ENCODE measurements at regions not wholly inside any gene's neighbourhood (a gene's known extent, or its start where the extent isn't known, plus 50 kb on each side); places are given as distances from the start of the nearest gene placed in this dataset.

DNA sequence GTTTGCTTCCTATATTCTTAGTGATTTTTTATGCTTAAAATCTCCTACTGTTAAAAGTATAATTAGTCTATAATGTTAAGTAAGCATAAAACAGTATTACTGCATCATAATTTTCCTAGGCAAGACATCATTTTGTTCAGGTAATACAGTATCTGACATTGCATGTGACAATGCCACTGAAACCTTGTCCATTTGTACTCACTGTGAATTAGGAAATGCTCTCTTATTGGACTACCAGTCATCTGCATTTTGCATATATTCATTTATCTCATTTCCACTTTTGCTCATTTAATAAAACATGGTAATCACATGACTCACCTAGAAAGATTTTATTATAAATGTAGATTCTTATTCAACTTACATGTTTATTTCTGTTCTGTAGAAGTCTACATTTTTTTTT is 379.1 kb downstream of the ETV1 start:
- TF ChIP-seq, protein P1, sequence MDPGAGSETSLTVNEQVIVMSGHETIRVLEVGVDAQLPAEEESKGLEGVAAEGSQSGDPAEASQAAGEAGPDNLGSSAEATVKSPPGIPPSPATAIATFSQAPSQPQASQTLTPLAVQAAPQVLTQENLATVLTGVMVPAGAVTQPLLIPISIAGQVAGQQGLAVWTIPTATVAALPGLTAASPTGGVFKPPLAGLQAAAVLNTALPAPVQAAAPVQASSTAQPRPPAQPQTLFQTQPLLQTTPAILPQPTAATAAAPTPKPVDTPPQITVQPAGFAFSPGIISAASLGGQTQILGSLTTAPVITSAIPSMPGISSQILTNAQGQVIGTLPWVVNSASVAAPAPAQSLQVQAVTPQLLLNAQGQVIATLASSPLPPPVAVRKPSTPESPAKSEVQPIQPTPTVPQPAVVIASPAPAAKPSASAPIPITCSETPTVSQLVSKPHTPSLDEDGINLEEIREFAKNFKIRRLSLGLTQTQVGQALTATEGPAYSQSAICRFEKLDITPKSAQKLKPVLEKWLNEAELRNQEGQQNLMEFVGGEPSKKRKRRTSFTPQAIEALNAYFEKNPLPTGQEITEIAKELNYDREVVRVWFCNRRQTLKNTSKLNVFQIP (CRISPR knock-in tag; IDR thresholded peaks at IDR 0.05; ENCODE audit: borderline replicate concordance, low read depth), result no peak
- TF ChIP-seq, protein P2, sequence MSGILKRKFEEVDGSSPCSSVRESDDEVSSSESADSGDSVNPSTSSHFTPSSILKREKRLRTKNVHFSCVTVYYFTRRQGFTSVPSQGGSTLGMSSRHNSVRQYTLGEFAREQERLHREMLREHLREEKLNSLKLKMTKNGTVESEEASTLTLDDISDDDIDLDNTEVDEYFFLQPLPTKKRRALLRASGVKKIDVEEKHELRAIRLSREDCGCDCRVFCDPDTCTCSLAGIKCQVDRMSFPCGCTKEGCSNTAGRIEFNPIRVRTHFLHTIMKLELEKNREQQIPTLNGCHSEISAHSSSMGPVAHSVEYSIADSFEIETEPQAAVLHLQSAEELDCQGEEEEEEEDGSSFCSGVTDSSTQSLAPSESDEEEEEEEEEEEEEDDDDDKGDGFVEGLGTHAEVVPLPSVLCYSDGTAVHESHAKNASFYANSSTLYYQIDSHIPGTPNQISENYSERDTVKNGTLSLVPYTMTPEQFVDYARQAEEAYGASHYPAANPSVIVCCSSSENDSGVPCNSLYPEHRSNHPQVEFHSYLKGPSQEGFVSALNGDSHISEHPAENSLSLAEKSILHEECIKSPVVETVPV (CRISPR knock-in tag; IDR thresholded peaks at IDR 0.05), result no peak

Data from SK-N-SH treated with all-trans-retinoic acid at 6 μM for 48 hours (cell line).